ENCODE measurements at regions not wholly inside any gene's neighbourhood (a gene's known extent, or its start where the extent isn't known, plus 50 kb on each side); places are given as distances from the start of the nearest gene placed in this dataset.

GRCh38 chr5:133679534-133679933 lies 67.2 kb upstream of the FSTL4 start:
- DNase-seq (ENCODE audit: low read depth in 2 of 2) = no peak
- Histone ChIP-seq H3K27me3 (ENCODE audit: control insufficient read depth, insufficient read depth, low read length) (no peaks in the 10 kb centered on the region), H3K79me2 (ENCODE audit: control insufficient read depth, insufficient read depth, low read length) (no peaks in the 10 kb centered on the region), H3K4me2 (ENCODE audit: extremely low read depth, insufficient read depth, low read length) (no peak overlapping the region), H3K27ac (ENCODE audit: insufficient read depth, low read length) (no peak overlapping the region), H3K36me3 (ENCODE audit: control insufficient read depth, insufficient read depth, low read length) (no peaks in the 10 kb centered on the region), H3K9me3 (ENCODE audit: control insufficient read depth, insufficient read depth, low read depth, low read length) (no peaks in the 10 kb centered on the region), H3K4me1 (ENCODE audit: control insufficient read depth, extremely low read depth, insufficient read depth, low read length) (no peaks in the 10 kb centered on the region), H3K4me3 (replicated peaks in 1 of 4; ENCODE audit: control extremely low read depth in 1 of 4, insufficient read depth in 1 of 4, low read depth in 3 of 4, low read length in 4 of 4) (no peak overlapping the region), H2AFZ (ENCODE audit: low read length) (no peak overlapping the region), H3K9ac (ENCODE audit: insufficient read depth, low read length) (no peak overlapping the region), H4K20me1 (ENCODE audit: control insufficient read depth, extremely low read depth, insufficient read depth, low read length) (no peaks in the 10 kb centered on the region)
- TF ChIP-seq CTCF (conservative IDR thresholded peaks at IDR 0.05 in 1 of 2, IDR thresholded peaks at IDR 0.05 in 1 of 2; ENCODE audit: low read depth in 1 of 2, low read length in 2 of 2) (no peak), EZH2 (IDR thresholded peaks at IDR 0.05; ENCODE audit: low read length, missing control alignments) (no peak)

- H3K9ac ChIP-seq (ENCODE audit: insufficient read depth, low read length) = no peak overlapping the region
- H3K4me2 ChIP-seq (ENCODE audit: extremely low read depth, insufficient read depth, low read length) = no peak overlapping the region
- H3K79me2 ChIP-seq (ENCODE audit: control insufficient read depth, insufficient read depth, low read length) = no peaks in the 10 kb centered on the region
- H4K20me1 ChIP-seq (ENCODE audit: control insufficient read depth, extremely low read depth, insufficient read depth, low read length) = no peaks in the 10 kb centered on the region
- no peak for DNase-seq (ENCODE audit: low read depth in 2 of 2)
- H3K4me1 ChIP-seq (ENCODE audit: control insufficient read depth, extremely low read depth, insufficient read depth, low read length) = no peaks in the 10 kb centered on the region
- H3K4me3 ChIP-seq (replicated peaks in 1 of 4; ENCODE audit: control extremely low read depth in 1 of 4, insufficient read depth in 1 of 4, low read depth in 3 of 4, low read length in 4 of 4) = no peak overlapping the region
- no peak overlapping the region for H2AFZ ChIP-seq (ENCODE audit: low read length)
- no peaks in the 10 kb centered on the region for H3K9me3 ChIP-seq (ENCODE audit: control insufficient read depth, insufficient read depth, low read depth, low read length)
- H3K27ac ChIP-seq (ENCODE audit: insufficient read depth, low read length) = no peak overlapping the region
- no peak for TF ChIP-seq CTCF (conservative IDR thresholded peaks at IDR 0.05 in 1 of 2, IDR thresholded peaks at IDR 0.05 in 1 of 2; ENCODE audit: low read depth in 1 of 2, low read length in 2 of 2)
- TF ChIP-seq EZH2 (IDR thresholded peaks at IDR 0.05; ENCODE audit: low read length, missing control alignments) = no peak
- no peaks in the 10 kb centered on the region for H3K36me3 ChIP-seq (ENCODE audit: control insufficient read depth, insufficient read depth, low read length)
- H3K27me3 ChIP-seq (ENCODE audit: control insufficient read depth, insufficient read depth, low read length) = no peaks in the 10 kb centered on the region
These were observed 63.2 kb upstream of the FSTL4 start for GRCh38 chr5:133675376-133676154.

- H3K36me3 ChIP-seq (ENCODE audit: control insufficient read depth, insufficient read depth, low read length) = no peaks in the 10 kb centered on the region
These were observed 58.0 kb upstream of the FSTL4 start for GRCh38 chr5:133670336-133670735.

More at GRCh38 chr5:133670336-133670735, 58.0 kb upstream of the FSTL4 start:
- DNase-seq (ENCODE audit: low read depth in 2 of 2) = no peak
- Histone ChIP-seq H2AFZ (ENCODE audit: low read length) (no peak overlapping the region), H3K27ac (ENCODE audit: insufficient read depth, low read length) (no peak overlapping the region), H3K9me3 (ENCODE audit: control insufficient read depth, insufficient read depth, low read depth, low read length) (no peaks in the 10 kb centered on the region), H3K27me3 (ENCODE audit: control insufficient read depth, insufficient read depth, low read length) (no peaks in the 10 kb centered on the region), H3K4me2 (ENCODE audit: extremely low read depth, insufficient read depth, low read length) (no peak overlapping the region), H3K9ac (ENCODE audit: insufficient read depth, low read length) (no peak overlapping the region), H3K4me1 (ENCODE audit: control insufficient read depth, extremely low read depth, insufficient read depth, low read length) (no peaks in the 10 kb centered on the region), H4K20me1 (ENCODE audit: control insufficient read depth, extremely low read depth, insufficient read depth, low read length) (no peaks in the 10 kb centered on the region), H3K79me2 (ENCODE audit: control insufficient read depth, insufficient read depth, low read length) (no peaks in the 10 kb centered on the region), H3K4me3 (replicated peaks in 1 of 4; ENCODE audit: control extremely low read depth in 1 of 4, insufficient read depth in 1 of 4, low read depth in 3 of 4, low read length in 4 of 4) (no peak overlapping the region)
- TF ChIP-seq CTCF (conservative IDR thresholded peaks at IDR 0.05 in 1 of 2, IDR thresholded peaks at IDR 0.05 in 1 of 2; ENCODE audit: low read depth in 1 of 2, low read length in 2 of 2) (no peak), EZH2 (IDR thresholded peaks at IDR 0.05; ENCODE audit: low read length, missing control alignments) (no peak)

All from fibroblast of lung (primary cell).